Type B pancreatic cell (in vitro differentiated cells): ENCODE measurements at regions not wholly inside any gene's neighbourhood (a gene's known extent, or its start where the extent isn't known, plus 50 kb on each side); places are given as distances from the start of the nearest gene placed in this dataset.

Experiments
- DNase-seq: peaks from one replicate; pipeline ENCODE4 v3.0.0; 2021; ENCODE audit warnings: mixed read lengths; ENCODE audit not compliant: unreplicated experiment; ENCODE audit errors: extremely low spot score
- H3K27ac Mint-ChIP-seq: 2 replicates; pipeline ENCODE4 v1.8.0; 2021; ENCODE audit warnings: mild to moderate bottlenecking, mixed read lengths
- H3K27me3 Mint-ChIP-seq: 2 replicates; pipeline ENCODE4 v1.8.0; 2021; ENCODE audit warnings: mixed read lengths
- H3K36me3 Mint-ChIP-seq: 2 replicates; pipeline ENCODE4 v1.8.0; 2021; ENCODE audit warnings: mixed read lengths
- H3K4me1 Mint-ChIP-seq: one replicate; pipeline ENCODE4 v1.8.0; 2021; ENCODE audit warnings: mixed read lengths; ENCODE audit not compliant: unreplicated experiment
- H3K4me3 Mint-ChIP-seq: 2 replicates; pipeline ENCODE4 v1.8.0; 2021; ENCODE audit warnings: mild to moderate bottlenecking, mixed read lengths
- H3K9me3 Mint-ChIP-seq: 2 replicates; pipeline ENCODE4 v1.8.0; 2021; ENCODE audit warnings: mixed read lengths
- TF ChIP-seq, protein P1 (sequence below): fragments of 200-600 bp; sonication (generic); conservative IDR thresholded peaks from 2 replicates; pipeline ENCODE4 v1.5.0; 2021; ENCODE audit warnings: antibody characterized with exemption, mild to moderate bottlenecking

DNA sequence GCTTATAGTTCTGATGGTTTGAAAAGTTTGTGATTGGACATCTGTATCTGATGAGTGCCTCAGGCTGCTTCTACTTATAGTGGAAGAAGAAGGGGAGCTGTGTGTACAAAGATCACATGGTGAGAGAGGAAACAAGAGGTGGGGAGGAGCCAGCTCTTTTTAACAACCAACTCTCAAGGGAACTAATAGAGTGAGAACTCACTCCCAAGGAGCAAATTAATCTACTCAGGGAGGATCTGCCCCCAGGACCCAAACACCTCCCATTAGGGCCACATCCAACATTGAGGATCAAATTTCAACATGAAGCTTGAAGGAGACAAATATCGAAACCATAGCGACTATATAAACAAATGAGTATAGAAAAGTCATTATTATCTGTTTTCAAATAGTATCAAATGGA is 64.7 kb upstream of the PRLR start:
- Mint-ChIP-seq H3K27me3 (no peaks in the 10 kb centered on the region), H3K36me3 (no peaks in the 10 kb centered on the region), H3K27ac (no peak overlapping the region), H3K4me1 (peaks cover 8% of the 10 kb centered on the region), H3K4me3 (no peak overlapping the region), H3K9me3 (peaks cover 12% of the 10 kb centered on the region)
- TF ChIP-seq, protein P1, sequence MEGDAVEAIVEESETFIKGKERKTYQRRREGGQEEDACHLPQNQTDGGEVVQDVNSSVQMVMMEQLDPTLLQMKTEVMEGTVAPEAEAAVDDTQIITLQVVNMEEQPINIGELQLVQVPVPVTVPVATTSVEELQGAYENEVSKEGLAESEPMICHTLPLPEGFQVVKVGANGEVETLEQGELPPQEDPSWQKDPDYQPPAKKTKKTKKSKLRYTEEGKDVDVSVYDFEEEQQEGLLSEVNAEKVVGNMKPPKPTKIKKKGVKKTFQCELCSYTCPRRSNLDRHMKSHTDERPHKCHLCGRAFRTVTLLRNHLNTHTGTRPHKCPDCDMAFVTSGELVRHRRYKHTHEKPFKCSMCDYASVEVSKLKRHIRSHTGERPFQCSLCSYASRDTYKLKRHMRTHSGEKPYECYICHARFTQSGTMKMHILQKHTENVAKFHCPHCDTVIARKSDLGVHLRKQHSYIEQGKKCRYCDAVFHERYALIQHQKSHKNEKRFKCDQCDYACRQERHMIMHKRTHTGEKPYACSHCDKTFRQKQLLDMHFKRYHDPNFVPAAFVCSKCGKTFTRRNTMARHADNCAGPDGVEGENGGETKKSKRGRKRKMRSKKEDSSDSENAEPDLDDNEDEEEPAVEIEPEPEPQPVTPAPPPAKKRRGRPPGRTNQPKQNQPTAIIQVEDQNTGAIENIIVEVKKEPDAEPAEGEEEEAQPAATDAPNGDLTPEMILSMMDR = no peak
- no peak for DNase-seq

DNA sequence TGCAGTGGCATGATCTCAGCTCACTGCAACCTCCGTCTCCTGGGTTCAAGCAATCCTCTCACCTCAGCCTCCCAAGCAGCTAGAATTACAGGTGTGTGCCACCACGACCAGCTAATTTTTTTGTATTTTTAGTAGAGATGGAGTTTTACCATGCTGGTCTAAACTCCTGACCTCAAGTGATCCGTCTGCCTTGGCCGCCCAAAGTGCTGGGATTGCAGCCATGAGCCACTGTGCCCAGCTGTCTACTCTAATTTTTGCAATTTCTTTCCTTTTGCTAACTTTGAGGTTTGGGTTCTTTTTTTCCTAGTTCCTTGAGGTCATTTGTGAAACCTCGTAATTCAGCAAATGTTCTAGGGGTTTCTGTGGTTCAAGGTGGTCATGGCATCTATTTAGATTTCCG is 63.7 kb upstream of the PRLR start:
- DNase-seq = no peak
- Mint-ChIP-seq H3K27me3 (no peaks in the 10 kb centered on the region), H3K4me3 (no peak overlapping the region), H3K36me3 (no peaks in the 10 kb centered on the region), H3K9me3 (peaks cover 12% of the 10 kb centered on the region), H3K4me1 (peaks cover 8% of the 10 kb centered on the region), H3K27ac (no peak overlapping the region)
- TF ChIP-seq, protein P1 = no peak

DNA sequence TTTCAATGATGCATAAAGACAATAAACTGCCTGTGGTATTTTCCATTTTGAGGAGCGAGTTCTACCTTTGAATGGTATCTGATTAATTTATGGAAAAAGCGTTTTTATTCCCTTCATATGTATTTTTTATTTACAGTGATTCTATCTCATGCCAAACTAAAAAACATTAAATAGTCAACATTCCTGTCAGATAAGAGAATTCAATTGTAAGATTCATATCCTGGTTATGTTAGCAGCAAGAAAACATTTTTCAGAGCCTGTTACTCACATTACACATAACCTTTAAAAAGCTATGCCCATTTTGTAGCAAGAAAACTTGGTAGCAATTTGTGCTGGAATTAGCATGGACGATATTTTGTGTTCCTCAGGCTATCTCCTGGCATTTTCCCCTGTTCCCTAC is 55.1 kb upstream of the PRLR start:
- Mint-ChIP-seq H3K27ac (no peak overlapping the region), H3K4me3 (no peak overlapping the region), H3K9me3 (peaks cover 8% of the 10 kb centered on the region), H3K27me3 (no peaks in the 10 kb centered on the region), H3K36me3 (no peaks in the 10 kb centered on the region), H3K4me1 (peaks cover 11% of the 10 kb centered on the region)
- no peak for DNase-seq
- TF ChIP-seq, protein P1 = no peak

DNA sequence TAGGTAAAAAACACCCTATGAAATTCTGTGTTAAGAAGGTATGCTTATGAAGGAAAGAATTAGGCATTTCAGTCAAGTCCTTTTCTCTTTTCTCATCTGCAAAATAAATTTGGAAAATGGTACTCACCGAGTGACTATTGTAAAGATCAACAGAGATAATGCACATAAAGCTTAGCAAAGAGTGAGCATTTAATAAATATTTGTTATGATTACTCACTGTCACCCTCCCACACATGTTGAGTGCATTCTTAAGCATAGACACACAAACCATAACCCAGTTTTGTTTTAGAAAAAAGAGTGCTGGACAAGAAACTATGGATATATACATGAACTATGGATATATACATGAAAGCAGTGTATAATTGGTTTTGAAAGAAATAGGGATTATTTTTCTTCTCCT is 54.7 kb upstream of the PRLR start:
- peaks cover 8% of the 10 kb centered on the region for H3K9me3 Mint-ChIP-seq

DNA sequence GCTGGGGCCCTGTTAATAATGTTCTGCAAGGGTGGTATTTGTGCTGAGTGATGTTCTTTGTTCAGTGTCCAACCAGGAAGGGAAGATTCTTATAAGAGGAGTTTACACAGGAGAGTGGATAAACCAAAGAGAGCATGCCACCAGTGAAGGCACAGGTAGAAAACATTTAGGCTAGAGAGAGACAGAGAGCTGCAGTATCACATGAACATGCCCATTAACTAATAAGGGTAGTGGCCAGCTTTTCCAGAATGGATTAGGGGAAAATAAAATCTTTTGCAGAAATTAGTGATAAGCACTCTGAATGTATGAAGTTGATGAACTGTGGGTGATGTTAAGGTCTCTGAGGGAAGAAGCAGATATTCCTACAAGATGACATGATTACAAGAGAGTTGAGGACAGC is 54.1 kb upstream of the PRLR start:
- Mint-ChIP-seq H3K4me1 (peaks cover 11% of the 10 kb centered on the region), H3K27me3 (no peaks in the 10 kb centered on the region), H3K9me3 (peaks cover 8% of the 10 kb centered on the region), H3K4me3 (no peak overlapping the region), H3K36me3 (no peaks in the 10 kb centered on the region), H3K27ac (no peak overlapping the region)
- no peak for DNase-seq
- TF ChIP-seq, protein P1 = no peak

More for the DNA sequence above, 54.7 kb upstream of the PRLR start:
- Mint-ChIP-seq H3K4me1 (peaks cover 11% of the 10 kb centered on the region), H3K36me3 (no peaks in the 10 kb centered on the region), H3K4me3 (no peak overlapping the region), H3K27ac (no peak overlapping the region), H3K27me3 (no peaks in the 10 kb centered on the region)
- TF ChIP-seq, protein P1 = no peak
- no peak for DNase-seq

DNA sequence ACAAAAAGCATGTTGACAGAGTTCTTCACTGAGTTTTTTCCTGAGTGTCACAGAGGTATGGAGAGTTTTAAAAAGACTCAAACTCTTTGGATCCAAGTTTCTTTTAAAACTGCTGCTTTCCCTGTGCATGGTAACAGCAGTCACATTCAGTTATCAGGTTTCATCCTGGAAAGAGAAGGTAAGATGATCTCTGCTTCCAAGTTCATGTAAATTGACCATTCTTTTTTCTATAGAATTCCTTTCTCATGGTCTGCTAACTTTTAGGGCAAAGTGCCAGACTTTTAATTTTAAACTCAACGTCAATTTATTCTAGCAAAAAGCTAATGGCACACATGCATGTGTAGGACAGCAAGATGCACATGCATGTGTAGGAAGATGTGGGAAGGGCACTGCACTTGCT is 52.5 kb upstream of the PRLR start:
- Mint-ChIP-seq H3K36me3 (no peaks in the 10 kb centered on the region), H3K9me3 (peaks cover 8% of the 10 kb centered on the region), H3K27ac (no peak overlapping the region), H3K4me1 (peaks cover 11% of the 10 kb centered on the region), H3K27me3 (no peaks in the 10 kb centered on the region), H3K4me3 (no peak overlapping the region)
- no peak for DNase-seq
- TF ChIP-seq, protein P1 = no peak
